Natural killer cell treated with Interleukin-12 subunit alpha and Interleukin-12 subunit beta and Interleukin-15 and Interleukin-18, amount 100 ng/mL, for 72 hours (primary cell): ENCODE measurements at regions not wholly inside any gene's neighbourhood (a gene's known extent, or its start where the extent isn't known, plus 50 kb on each side); places are given as distances from the start of the nearest gene placed in this dataset.

Source experiments
- ATAC-seq, 2 donors: fragments of 150-1000 bp; cut with Tn5 transposase in 1 of 2; sonication (Bioruptor Pico), chemical (Tn5 transposase) in 1 of 2; 2 replicates each; pipeline ENCODE4 v1.10.0; 2021
- DNase-seq: peaks from one replicate; pipeline ENCODE4 v3.0.0; 2022; ENCODE audit warnings: low spot score
- H3K27ac Mint-ChIP-seq, 2 donors: 1 replicate in 1 of 2; 2 replicates in 1 of 2; pipeline ENCODE4 v1.8.0; 2022; ENCODE audit warnings: mixed read lengths in 2 of 2, mild to moderate bottlenecking in 1 of 2, moderate library complexity in 1 of 2
- H3K27me3 Mint-ChIP-seq, 2 donors: 1 replicate in 1 of 2; 2 replicates in 1 of 2; pipeline ENCODE4 v1.8.0; 2022; ENCODE audit warnings: mixed read lengths in 2 of 2
- H3K36me3 Mint-ChIP-seq: one replicate; pipeline ENCODE4 v1.8.0; 2022; ENCODE audit warnings: mixed read lengths
- H3K4me1 Mint-ChIP-seq, 2 donors: 1 replicate in 1 of 2; 2 replicates in 1 of 2; pipeline ENCODE4 v1.8.0; 2022; ENCODE audit warnings: low read depth in 2 of 2, mixed read lengths in 2 of 2, mild to moderate bottlenecking in 1 of 2
- H3K4me3 Mint-ChIP-seq: one replicate; pipeline ENCODE4 v1.8.0; 2022; ENCODE audit warnings: mixed read lengths
- H3K9me3 Mint-ChIP-seq: 2 replicates; pipeline ENCODE4 v1.8.0; 2022; ENCODE audit warnings: mixed read lengths

- Mint-ChIP-seq H3K4me1 (no peaks in the 10 kb centered on the region), H3K36me3 (no peaks in the 10 kb centered on the region), H3K27me3 (no peaks in the 10 kb centered on the region)
Observed at GRCh38 chr14:58809520-58809919, 171.8 kb downstream of the DACT1 start.

GRCh38 chr14:58812050-58812910 is 174.5 kb downstream of the DACT1 start:
- Mint-ChIP-seq H3K9me3 (no peaks in the 10 kb centered on the region), H3K4me3 (no peak overlapping the region), H3K36me3 (no peaks in the 10 kb centered on the region), H3K4me1 (no peaks in the 10 kb centered on the region), H3K27ac (no peak overlapping the region), H3K27me3 (no peaks in the 10 kb centered on the region)
- ATAC-seq (no peak), DNase-seq (no peak)

More at GRCh38 chr14:58809520-58809919, 171.8 kb downstream of the DACT1 start:
- no peak for ATAC-seq
- Mint-ChIP-seq H3K4me3 (no peak overlapping the region), H3K9me3 (peaks cover 3% of the 10 kb centered on the region), H3K27ac (no peak overlapping the region)
- DNase-seq = no peak

- no peak for DNase-seq
- no peak for ATAC-seq
- no peaks in the 10 kb centered on the region for H3K9me3 Mint-ChIP-seq
Observed at GRCh38 chr14:58813745-58814144, 176.0 kb downstream of the DACT1 start.

GRCh38 chr14:58814466-58814865 is 176.7 kb downstream of the DACT1 start:
- no peaks in the 10 kb centered on the region for H3K4me1 Mint-ChIP-seq
- no peaks in the 10 kb centered on the region for H3K36me3 Mint-ChIP-seq
- H3K27me3 Mint-ChIP-seq = peaks cover 0 to 8% of the 10 kb centered on the region in 2 donors
- H3K4me3 Mint-ChIP-seq = no peak overlapping the region
- no peak for DNase-seq
- no peak for ATAC-seq
- H3K27ac Mint-ChIP-seq = no peak overlapping the region
- no peaks in the 10 kb centered on the region for H3K9me3 Mint-ChIP-seq

More at GRCh38 chr14:58813745-58814144, 176.0 kb downstream of the DACT1 start:
- Mint-ChIP-seq H3K27me3 (peaks cover 0 to 6% of the 10 kb centered on the region in 2 donors), H3K4me1 (no peaks in the 10 kb centered on the region), H3K4me3 (no peak overlapping the region), H3K27ac (no peak overlapping the region), H3K36me3 (no peaks in the 10 kb centered on the region)

- Mint-ChIP-seq H3K27ac (no peak overlapping the region), H3K27me3 (peaks cover 0 to 8% of the 10 kb centered on the region in 2 donors), H3K4me1 (no peaks in the 10 kb centered on the region), H3K4me3 (no peak overlapping the region), H3K9me3 (no peaks in the 10 kb centered on the region), H3K36me3 (no peaks in the 10 kb centered on the region)
- ATAC-seq (no peak), DNase-seq (no peak)
Observed at GRCh38 chr14:58815161-58815701, 177.5 kb downstream of the DACT1 start.

- no peak for DNase-seq
- Mint-ChIP-seq H3K36me3 (no peaks in the 10 kb centered on the region), H3K4me1 (no peaks in the 10 kb centered on the region), H3K27ac (no peak overlapping the region), H3K27me3 (peaks cover 0 to 9% of the 10 kb centered on the region in 2 donors), H3K4me3 (no peak overlapping the region), H3K9me3 (no peaks in the 10 kb centered on the region)
- no peak for ATAC-seq
Observed at GRCh38 chr14:58815794-58816193, 178.0 kb downstream of the DACT1 start.

- no peak for ATAC-seq
- peaks cover 2% of the 10 kb centered on the region for H3K9me3 Mint-ChIP-seq
- no peaks in the 10 kb centered on the region for H3K36me3 Mint-ChIP-seq
- DNase-seq = no peak
- H3K4me3 Mint-ChIP-seq = no peak overlapping the region
- no peaks in the 10 kb centered on the region for H3K4me1 Mint-ChIP-seq
- H3K27me3 Mint-ChIP-seq = peaks cover 0 to 15% of the 10 kb centered on the region in 2 donors
- no peak overlapping the region for H3K27ac Mint-ChIP-seq
Observed at GRCh38 chr14:58816416-58817115, 178.8 kb downstream of the DACT1 start.

- H3K4me1 Mint-ChIP-seq = no peaks in the 10 kb centered on the region
Observed at GRCh38 chr14:58817846-58818245, 180.1 kb downstream of the DACT1 start.

GRCh38 chr14:58820032-58820431 is 182.3 kb downstream of the DACT1 start:
- no peaks in the 10 kb centered on the region for H3K36me3 Mint-ChIP-seq
- H3K9me3 Mint-ChIP-seq = peaks cover 2% of the 10 kb centered on the region
- H3K4me1 Mint-ChIP-seq = no peaks in the 10 kb centered on the region
- H3K4me3 Mint-ChIP-seq = no peak overlapping the region
- H3K27me3 Mint-ChIP-seq = peaks cover 0 to 15% of the 10 kb centered on the region in 2 donors
- no peak overlapping the region for H3K27ac Mint-ChIP-seq
- ATAC-seq = no peak
- DNase-seq = no peak

More at GRCh38 chr14:58817846-58818245, 180.1 kb downstream of the DACT1 start:
- ATAC-seq = no peak
- Mint-ChIP-seq H3K36me3 (no peaks in the 10 kb centered on the region), H3K4me3 (no peak overlapping the region), H3K27ac (no peak overlapping the region), H3K27me3 (peaks cover 0 to 15% of the 10 kb centered on the region in 2 donors), H3K9me3 (peaks cover 2% of the 10 kb centered on the region)
- no peak for DNase-seq

GRCh38 chr14:58821421-58821820 is 183.7 kb downstream of the DACT1 start:
- ATAC-seq = no peak
- no peak overlapping the region for H3K4me3 Mint-ChIP-seq
- no peaks in the 10 kb centered on the region for H3K4me1 Mint-ChIP-seq
- H3K27ac Mint-ChIP-seq = no peak overlapping the region
- DNase-seq = no peak
- H3K9me3 Mint-ChIP-seq = peaks cover 5% of the 10 kb centered on the region
- no peaks in the 10 kb centered on the region for H3K36me3 Mint-ChIP-seq
- H3K27me3 Mint-ChIP-seq = peaks cover 0 to 15% of the 10 kb centered on the region in 2 donors

- Mint-ChIP-seq H3K9me3 (peaks cover 5% of the 10 kb centered on the region), H3K4me3 (no peak overlapping the region), H3K36me3 (no peaks in the 10 kb centered on the region), H3K27ac (no peak overlapping the region), H3K27me3 (peaks cover 0 to 15% of the 10 kb centered on the region in 2 donors), H3K4me1 (no peaks in the 10 kb centered on the region)
- DNase-seq (no peak), ATAC-seq (no peak)
Observed at GRCh38 chr14:58822856-58823255, 185.1 kb downstream of the DACT1 start.

- no peaks in the 10 kb centered on the region for H3K36me3 Mint-ChIP-seq
- peaks cover 5% of the 10 kb centered on the region for H3K9me3 Mint-ChIP-seq
- H3K4me1 Mint-ChIP-seq = no peaks in the 10 kb centered on the region
- peaks cover 0 to 13% of the 10 kb centered on the region in 2 donors for H3K27me3 Mint-ChIP-seq
- no peak for ATAC-seq
- H3K27ac Mint-ChIP-seq = no peak overlapping the region
- no peak for DNase-seq
- no peak overlapping the region for H3K4me3 Mint-ChIP-seq
Observed at GRCh38 chr14:58823312-58823711, 185.6 kb downstream of the DACT1 start.

- Mint-ChIP-seq H3K4me3 (no peak overlapping the region), H3K36me3 (no peaks in the 10 kb centered on the region), H3K27ac (no peak overlapping the region), H3K9me3 (peaks cover 5% of the 10 kb centered on the region), H3K4me1 (no peaks in the 10 kb centered on the region), H3K27me3 (peaks cover 0 to 7% of the 10 kb centered on the region in 2 donors)
- no peak for DNase-seq
- ATAC-seq = no peak
Observed at GRCh38 chr14:58824106-58824505, 186.3 kb downstream of the DACT1 start.

GRCh38 chr14:58824796-58825195 is 187.0 kb downstream of the DACT1 start:
- no peak for DNase-seq
- Mint-ChIP-seq H3K4me3 (no peak overlapping the region), H3K36me3 (no peaks in the 10 kb centered on the region), H3K9me3 (peaks cover 5% of the 10 kb centered on the region), H3K27ac (no peak overlapping the region), H3K27me3 (peaks cover 0 to 7% of the 10 kb centered on the region in 2 donors), H3K4me1 (no peaks in the 10 kb centered on the region)
- no peak for ATAC-seq
